Left lung (tissue), 4 donors: ENCODE measurements at regions not wholly inside any gene's neighbourhood (a gene's known extent, or its start where the extent isn't known, plus 50 kb on each side); places are given as distances from the start of the nearest gene placed in this dataset.

Experiments used
- ATAC-seq: fragments of 200-7000 bp; cut with Tn5 transposase; one replicate; pipeline ENCODE4 v1.9.1; 2020; ENCODE audit warnings: moderate library complexity
- DNase-seq, 4 donors: peaks; one replicate each; pipeline ENCODE4 v3.0.0-alpha.2; 2013 to 2020
- H3K27ac ChIP-seq, 2 donors: fragments of 200-600 bp; sonication (generic) in 1 of 2; one replicate each; pipeline versions ENCODE4 v1.5.0 to v1.8.0; 2020 to 2021
- H3K27me3 ChIP-seq, 2 donors: fragments of 200-600 bp; sonication (generic) in 1 of 2; one replicate each; pipeline versions ENCODE4 v1.5.0 to v1.8.0; 2020 to 2021
- H3K36me3 ChIP-seq, 2 donors: fragments of 200-600 bp; sonication (generic) in 1 of 2; one replicate each; pipeline versions ENCODE4 v1.5.0 to v1.8.0; 2020 to 2021
- H3K4me1 ChIP-seq, 2 donors: fragments of 200-600 bp; one replicate each; pipeline ENCODE4 v1.8.0; 2021
- H3K4me3 ChIP-seq, 2 donors: fragments of 200-600 bp; sonication (generic) in 1 of 2; one replicate each; pipeline versions ENCODE4 v1.5.0 to v1.8.0; 2020 to 2021; ENCODE audit warnings: mild to moderate bottlenecking in 1 of 2
- H3K9me3 ChIP-seq, 2 donors: fragments of 200-600 bp; sonication (generic) in 1 of 2; one replicate each; pipeline versions ENCODE4 v1.5.0 to v1.8.0; 2020 to 2021
- intact Hi-C, 2 donors: fragments of 100-400 bp; cut with DNase I; formaldehyde crosslinking; loops; one replicate each; pipeline versions ENCODE4 v1.11.2 to v1.14.2; 2022
- TF ChIP-seq, protein P1 (sequence below), 2 donors: fragments of 200-600 bp; sonication (generic) in 1 of 2; IDR thresholded peaks; one replicate each; pipeline versions ENCODE4 v1.5.0 to v1.8.0; 2021; ENCODE audit warnings: antibody characterized with exemption in 2 of 2
- donor health status: DM: no; HTN: yes; CAD: no.
- donor health status: DM: no; HTN: no; CAD: no.

- no peaks in the 10 kb centered on the region for H3K36me3 ChIP-seq
- DNase-seq: no peak
- no peak overlapping the region for H3K4me3 ChIP-seq
- no peak overlapping the region for H3K27ac ChIP-seq
- H3K9me3 ChIP-seq: no peaks in the 10 kb centered on the region
- H3K4me1 ChIP-seq: no peaks in the 10 kb centered on the region
- intact Hi-C loops: no loop called here
- H3K27me3 ChIP-seq: no peaks in the 10 kb centered on the region
- ATAC-seq: no peak
- TF ChIP-seq, protein P1, sequence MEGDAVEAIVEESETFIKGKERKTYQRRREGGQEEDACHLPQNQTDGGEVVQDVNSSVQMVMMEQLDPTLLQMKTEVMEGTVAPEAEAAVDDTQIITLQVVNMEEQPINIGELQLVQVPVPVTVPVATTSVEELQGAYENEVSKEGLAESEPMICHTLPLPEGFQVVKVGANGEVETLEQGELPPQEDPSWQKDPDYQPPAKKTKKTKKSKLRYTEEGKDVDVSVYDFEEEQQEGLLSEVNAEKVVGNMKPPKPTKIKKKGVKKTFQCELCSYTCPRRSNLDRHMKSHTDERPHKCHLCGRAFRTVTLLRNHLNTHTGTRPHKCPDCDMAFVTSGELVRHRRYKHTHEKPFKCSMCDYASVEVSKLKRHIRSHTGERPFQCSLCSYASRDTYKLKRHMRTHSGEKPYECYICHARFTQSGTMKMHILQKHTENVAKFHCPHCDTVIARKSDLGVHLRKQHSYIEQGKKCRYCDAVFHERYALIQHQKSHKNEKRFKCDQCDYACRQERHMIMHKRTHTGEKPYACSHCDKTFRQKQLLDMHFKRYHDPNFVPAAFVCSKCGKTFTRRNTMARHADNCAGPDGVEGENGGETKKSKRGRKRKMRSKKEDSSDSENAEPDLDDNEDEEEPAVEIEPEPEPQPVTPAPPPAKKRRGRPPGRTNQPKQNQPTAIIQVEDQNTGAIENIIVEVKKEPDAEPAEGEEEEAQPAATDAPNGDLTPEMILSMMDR (IDR thresholded peaks at IDR 0.05): peak in 1 of 2 donors; percentile 8
These were observed 152.8 kb upstream of the NTM start for GRCh38 chr11:131217313-131218310.

DNA sequence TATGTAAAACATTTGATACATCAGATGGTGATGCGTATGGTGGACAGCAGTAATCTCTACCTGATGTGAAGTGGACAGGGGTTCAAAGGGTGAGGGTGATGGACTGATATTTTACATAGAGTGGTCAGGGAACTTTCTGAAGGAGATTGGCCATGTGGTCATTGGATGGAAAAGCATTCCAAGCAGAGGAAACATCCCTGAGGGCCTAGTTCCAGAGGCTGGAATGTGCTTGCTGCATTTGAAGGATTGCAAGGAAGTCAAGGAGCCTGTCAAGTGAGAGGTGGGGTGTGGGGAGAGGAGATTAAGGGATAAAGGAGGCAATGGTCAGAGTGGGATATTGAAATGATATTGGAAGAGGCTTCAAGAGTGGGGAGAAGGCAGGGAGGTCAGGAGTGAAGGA, 151.9 kb upstream of the NTM start:
- DNase-seq (no peak), ATAC-seq (no peak)
- Histone ChIP-seq H3K4me3 (no peak overlapping the region), H3K36me3 (no peaks in the 10 kb centered on the region), H3K9me3 (no peaks in the 10 kb centered on the region), H3K27me3 (no peaks in the 10 kb centered on the region), H3K4me1 (no peaks in the 10 kb centered on the region), H3K27ac (no peak overlapping the region)
- TF ChIP-seq, protein P1 (IDR thresholded peaks at IDR 0.05): no peak
- intact Hi-C loops: no loop called here

- H3K4me3 ChIP-seq: no peak overlapping the region
- DNase-seq (no peak), ATAC-seq (no peak)
- H3K9me3 ChIP-seq: no peaks in the 10 kb centered on the region
- no peak overlapping the region for H3K27ac ChIP-seq
- intact Hi-C loops: no loop called here
- H3K27me3 ChIP-seq: no peaks in the 10 kb centered on the region
- TF ChIP-seq, protein P1 (IDR thresholded peaks at IDR 0.05): no peak
- H3K4me1 ChIP-seq: no peaks in the 10 kb centered on the region
- no peaks in the 10 kb centered on the region for H3K36me3 ChIP-seq
These were observed 150.8 kb upstream of the NTM start for GRCh38 chr11:131219646-131220045.

DNA sequence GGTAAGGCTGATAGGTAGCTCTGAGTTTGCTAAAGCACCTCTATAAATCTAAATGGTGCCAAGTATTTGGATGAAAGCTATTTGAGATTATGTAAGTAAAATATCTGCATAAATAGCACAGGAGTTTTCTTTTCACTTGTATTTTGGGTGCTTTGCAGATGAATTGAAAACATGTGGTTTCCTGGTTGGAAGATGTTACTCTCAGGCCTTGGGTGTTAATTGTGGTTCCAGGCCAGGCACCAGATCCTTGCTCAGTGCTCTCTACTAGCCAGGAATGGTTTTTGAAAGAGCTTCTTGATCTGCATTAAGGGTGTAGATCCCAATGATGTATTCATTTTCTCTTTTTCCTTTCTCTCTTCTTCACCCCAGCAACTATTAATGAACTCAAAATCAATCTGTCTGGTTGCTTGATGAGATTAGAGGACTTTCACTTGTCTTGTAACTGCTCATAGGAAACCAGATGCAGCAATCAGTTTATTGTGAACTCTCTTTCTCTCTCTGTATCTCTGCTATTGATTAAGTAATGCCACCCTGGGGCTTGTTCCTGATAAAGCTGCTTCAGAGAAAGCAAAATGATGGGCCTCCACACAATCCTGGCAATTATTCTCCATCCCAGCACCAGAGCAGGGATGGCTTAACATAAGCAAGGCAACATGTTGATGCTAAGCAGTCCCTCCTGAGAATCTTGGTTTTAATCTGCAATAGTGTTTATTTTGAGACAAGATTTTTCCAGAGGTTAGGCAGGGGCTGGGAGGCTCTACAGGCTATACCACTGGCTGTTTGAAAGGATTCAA, 147.0 kb upstream of the NTM start:
- Histone ChIP-seq H3K4me3 (no peak overlapping the region), H3K27ac (no peak overlapping the region), H3K9me3 (peaks cover 0 to 9% of the 10 kb centered on the region in 2 donors), H3K4me1 (no peaks in the 10 kb centered on the region), H3K27me3 (no peaks in the 10 kb centered on the region), H3K36me3 (no peaks in the 10 kb centered on the region)
- TF ChIP-seq, protein P1 (IDR thresholded peaks at IDR 0.05): no peak
- intact Hi-C loops: no loop called here
- no peak for DNase-seq
- ATAC-seq: no peak

GRCh38 chr11:131228378-131228777, 142.0 kb upstream of the NTM start:
- DNase-seq: no peak
- ATAC-seq: no peak
- H3K27me3 ChIP-seq: no peaks in the 10 kb centered on the region
- H3K4me1 ChIP-seq: no peaks in the 10 kb centered on the region
- H3K27ac ChIP-seq: no peak overlapping the region
- no peaks in the 10 kb centered on the region for H3K36me3 ChIP-seq
- peaks cover 0 to 9% of the 10 kb centered on the region in 2 donors for H3K9me3 ChIP-seq
- intact Hi-C loops: no loop called here
- H3K4me3 ChIP-seq: no peak overlapping the region
- TF ChIP-seq, protein P1 (IDR thresholded peaks at IDR 0.05): no peak
